SK-N-SH (cell line): ENCODE measurements at regions not wholly inside any gene's neighbourhood (a gene's known extent, or its start where the extent isn't known, plus 50 kb on each side); places are given as distances from the start of the nearest gene placed in this dataset.

Experiments used
- GABPA ChIP-seq: IDR thresholded peaks from 2 replicates; pipeline ENCODE4 v1.4.0; 2012; ENCODE audit warnings: low read depth, mild to moderate bottlenecking
- TF ChIP-seq, protein P1 (sequence below): fragments of 200-600 bp; sonication (generic); IDR thresholded peaks from 2 replicates; pipeline ENCODE4 v1.6.1; 2017; ENCODE audit warnings: antibody characterized with exemption, mild to moderate bottlenecking, moderate library complexity

- no peak for TF ChIP-seq GABPA
- TF ChIP-seq, protein P1, sequence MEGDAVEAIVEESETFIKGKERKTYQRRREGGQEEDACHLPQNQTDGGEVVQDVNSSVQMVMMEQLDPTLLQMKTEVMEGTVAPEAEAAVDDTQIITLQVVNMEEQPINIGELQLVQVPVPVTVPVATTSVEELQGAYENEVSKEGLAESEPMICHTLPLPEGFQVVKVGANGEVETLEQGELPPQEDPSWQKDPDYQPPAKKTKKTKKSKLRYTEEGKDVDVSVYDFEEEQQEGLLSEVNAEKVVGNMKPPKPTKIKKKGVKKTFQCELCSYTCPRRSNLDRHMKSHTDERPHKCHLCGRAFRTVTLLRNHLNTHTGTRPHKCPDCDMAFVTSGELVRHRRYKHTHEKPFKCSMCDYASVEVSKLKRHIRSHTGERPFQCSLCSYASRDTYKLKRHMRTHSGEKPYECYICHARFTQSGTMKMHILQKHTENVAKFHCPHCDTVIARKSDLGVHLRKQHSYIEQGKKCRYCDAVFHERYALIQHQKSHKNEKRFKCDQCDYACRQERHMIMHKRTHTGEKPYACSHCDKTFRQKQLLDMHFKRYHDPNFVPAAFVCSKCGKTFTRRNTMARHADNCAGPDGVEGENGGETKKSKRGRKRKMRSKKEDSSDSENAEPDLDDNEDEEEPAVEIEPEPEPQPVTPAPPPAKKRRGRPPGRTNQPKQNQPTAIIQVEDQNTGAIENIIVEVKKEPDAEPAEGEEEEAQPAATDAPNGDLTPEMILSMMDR: no peak
These were observed 1503.0 kb downstream of the KCNT2 start for GRCh38 chr1:195105281-195105680.
